ENCODE measurements at regions not wholly inside any gene's neighbourhood (a gene's known extent, or its start where the extent isn't known, plus 50 kb on each side); places are given as distances from the start of the nearest gene placed in this dataset.

GRCh38 chr6:84464471-84464870 is 237.0 kb upstream of the CEP162 start:
- Histone ChIP-seq H3K4me3 (ENCODE audit: low read depth, low read length) (no peak overlapping the region), H3K36me3 (ENCODE audit: control insufficient read depth, insufficient read depth, low read length) (no peaks in the 10 kb centered on the region), H3K27me3 (ENCODE audit: control insufficient read depth, insufficient read depth, low read length) (no peaks in the 10 kb centered on the region)
- ChIA-PET POLR2A (no interaction called here), CTCF (no interaction called here)
- TF ChIP-seq CTCF (IDR thresholded peaks at IDR 0.05; ENCODE audit: insufficient read depth, low read depth, low read length) = no peak
- DNase-seq (ENCODE audit: low read depth) = no peak

GRCh38 chr6:84462698-84463097 is 235.3 kb upstream of the CEP162 start:
- DNase-seq (ENCODE audit: low read depth) = peak; percentile 65
- POLR2A ChIA-PET = no interaction called here
- no peaks in the 10 kb centered on the region for H3K27me3 ChIP-seq (ENCODE audit: control insufficient read depth, insufficient read depth, low read length)
- no peaks in the 10 kb centered on the region for H3K36me3 ChIP-seq (ENCODE audit: control insufficient read depth, insufficient read depth, low read length)
- H3K4me3 ChIP-seq (ENCODE audit: low read depth, low read length) = no peak overlapping the region
- TF ChIP-seq CTCF (IDR thresholded peaks at IDR 0.05; ENCODE audit: insufficient read depth, low read depth, low read length) = no peak
- CTCF ChIA-PET = interaction anchor here (0.6 to 1.4 kb wide), 3 partner anchors 9 to 664 kb away, joined by 3 to 5 read pairs (median 3); no protein-coding TSS in a partner anchor

GRCh38 chr6:84461461-84461860 is 234.0 kb upstream of the CEP162 start:
- Histone ChIP-seq H3K4me3 (ENCODE audit: low read depth, low read length) (no peak overlapping the region), H3K36me3 (ENCODE audit: control insufficient read depth, insufficient read depth, low read length) (no peaks in the 10 kb centered on the region), H3K27me3 (ENCODE audit: control insufficient read depth, insufficient read depth, low read length) (no peaks in the 10 kb centered on the region)
- DNase-seq (ENCODE audit: low read depth) = no peak
- no peak for TF ChIP-seq CTCF (IDR thresholded peaks at IDR 0.05; ENCODE audit: insufficient read depth, low read depth, low read length)
- CTCF ChIA-PET = no interaction called here
- POLR2A ChIA-PET = no interaction called here

GRCh38 chr6:84460491-84460890 is 233.0 kb upstream of the CEP162 start:
- ChIA-PET POLR2A (interaction anchor here (0.6 kb wide), 1 partner anchor 304 kb away, joined by 3 read pairs; no protein-coding TSS in a partner anchor), CTCF (no interaction called here)
- Histone ChIP-seq H3K4me3 (ENCODE audit: low read depth, low read length) (no peak overlapping the region), H3K27me3 (ENCODE audit: control insufficient read depth, insufficient read depth, low read length) (no peaks in the 10 kb centered on the region), H3K36me3 (ENCODE audit: control insufficient read depth, insufficient read depth, low read length) (no peaks in the 10 kb centered on the region)
- no peak for DNase-seq (ENCODE audit: low read depth)
- no peak for TF ChIP-seq CTCF (IDR thresholded peaks at IDR 0.05; ENCODE audit: insufficient read depth, low read depth, low read length)

GRCh38 chr6:84459401-84459800 is 232.0 kb upstream of the CEP162 start:
- CTCF ChIA-PET = no interaction called here
- H3K36me3 ChIP-seq (ENCODE audit: control insufficient read depth, insufficient read depth, low read length) = no peaks in the 10 kb centered on the region
- no peak for TF ChIP-seq CTCF (IDR thresholded peaks at IDR 0.05; ENCODE audit: insufficient read depth, low read depth, low read length)
- POLR2A ChIA-PET = no interaction called here
- no peaks in the 10 kb centered on the region for H3K27me3 ChIP-seq (ENCODE audit: control insufficient read depth, insufficient read depth, low read length)
- H3K4me3 ChIP-seq (ENCODE audit: low read depth, low read length) = no peak overlapping the region
- no peak for DNase-seq (ENCODE audit: low read depth)

All from BJ (cell line).